ENCODE measurements at regions not wholly inside any gene's neighbourhood (a gene's known extent, or its start where the extent isn't known, plus 50 kb on each side); places are given as distances from the start of the nearest gene placed in this dataset.
"Not testable (repeated sequence)": the region's sequence is repeated elsewhere in the genome, so short reads cannot be mapped to it uniquely, and the experiment has no call there.

- not testable (repeated sequence) for H3K27me3 ChIP-seq (ENCODE audit: control insufficient read depth, insufficient read depth, low read length, poor library complexity, severe bottlenecking); H3K36me3 ChIP-seq (ENCODE audit: control insufficient read depth, insufficient read depth, low read length); H3K4me1 ChIP-seq (ENCODE audit: control insufficient read depth, insufficient read depth, low read length); H3K9me3 ChIP-seq (ENCODE audit: control insufficient read depth, low read length); H3K27ac ChIP-seq (ENCODE audit: insufficient read depth, low read depth, low read length, poor library complexity, severe bottlenecking); H3K4me3 ChIP-seq (ENCODE audit: insufficient read depth, low read depth, low read length)
- 80 to 86% methylated on average over 5 to 6 of the region's 6 CpGs for WGBS, 2 experiments
These were observed 842.8 kb upstream of the NDST4 start for GRCh38 chr4:115956054-115956796.

- H3K27ac ChIP-seq (ENCODE audit: insufficient read depth, low read depth, low read length, poor library complexity, severe bottlenecking): no peak overlapping the region
- 94 to 95% methylated on average over 10 of the region's 10 CpGs for WGBS, 2 experiments
- no peaks in the 10 kb centered on the region for H3K9me3 ChIP-seq (ENCODE audit: control insufficient read depth, low read length)
- no peaks in the 10 kb centered on the region for H3K36me3 ChIP-seq (ENCODE audit: control insufficient read depth, insufficient read depth, low read length)
- no peak overlapping the region for H3K4me3 ChIP-seq (ENCODE audit: insufficient read depth, low read depth, low read length)
- no peaks in the 10 kb centered on the region for H3K4me1 ChIP-seq (ENCODE audit: control insufficient read depth, insufficient read depth, low read length)
- no peaks in the 10 kb centered on the region for H3K27me3 ChIP-seq (ENCODE audit: control insufficient read depth, insufficient read depth, low read length, poor library complexity, severe bottlenecking)
These were observed 837.4 kb upstream of the NDST4 start for GRCh38 chr4:115950806-115951205.

- H3K27me3 ChIP-seq (ENCODE audit: control insufficient read depth, insufficient read depth, low read length, poor library complexity, severe bottlenecking); H3K4me3 ChIP-seq (ENCODE audit: insufficient read depth, low read depth, low read length); H3K4me1 ChIP-seq (ENCODE audit: control insufficient read depth, insufficient read depth, low read length); H3K9me3 ChIP-seq (ENCODE audit: control insufficient read depth, low read length); H3K36me3 ChIP-seq (ENCODE audit: control insufficient read depth, insufficient read depth, low read length); H3K27ac ChIP-seq (ENCODE audit: insufficient read depth, low read depth, low read length, poor library complexity, severe bottlenecking): not testable (repeated sequence)
- WGBS, 2 experiments: 89 to 94% methylated on average over 2 to 3 of the region's 3 CpGs
These were observed 836.7 kb upstream of the NDST4 start for GRCh38 chr4:115949974-115950743.

GRCh38 chr4:115945026-115945425 lies 831.6 kb upstream of the NDST4 start:
- no peak overlapping the region for H3K27ac ChIP-seq (ENCODE audit: insufficient read depth, low read depth, low read length, poor library complexity, severe bottlenecking)
- no peaks in the 10 kb centered on the region for H3K27me3 ChIP-seq (ENCODE audit: control insufficient read depth, insufficient read depth, low read length, poor library complexity, severe bottlenecking)
- WGBS, 2 experiments: 85 to 88% methylated on average over 3 of the region's 3 CpGs
- H3K9me3 ChIP-seq (ENCODE audit: control insufficient read depth, low read length): no peaks in the 10 kb centered on the region
- no peaks in the 10 kb centered on the region for H3K36me3 ChIP-seq (ENCODE audit: control insufficient read depth, insufficient read depth, low read length)
- H3K4me1 ChIP-seq (ENCODE audit: control insufficient read depth, insufficient read depth, low read length): no peaks in the 10 kb centered on the region
- no peak overlapping the region for H3K4me3 ChIP-seq (ENCODE audit: insufficient read depth, low read depth, low read length)

- Histone ChIP-seq H3K27me3 (ENCODE audit: control insufficient read depth, insufficient read depth, low read length, poor library complexity, severe bottlenecking) (no peaks in the 10 kb centered on the region), H3K4me1 (ENCODE audit: control insufficient read depth, insufficient read depth, low read length) (no peaks in the 10 kb centered on the region), H3K27ac (ENCODE audit: insufficient read depth, low read depth, low read length, poor library complexity, severe bottlenecking) (no peak overlapping the region), H3K4me3 (ENCODE audit: insufficient read depth, low read depth, low read length) (no peak overlapping the region), H3K9me3 (ENCODE audit: control insufficient read depth, low read length) (no peaks in the 10 kb centered on the region), H3K36me3 (ENCODE audit: control insufficient read depth, insufficient read depth, low read length) (no peaks in the 10 kb centered on the region)
- WGBS, 2 experiments: 82 to 91% methylated on average over 5 of the region's 5 CpGs
These were observed 830.9 kb upstream of the NDST4 start for GRCh38 chr4:115944146-115944905.

- no peaks in the 10 kb centered on the region for H3K27me3 ChIP-seq (ENCODE audit: control insufficient read depth, insufficient read depth, low read length, poor library complexity, severe bottlenecking)
- no peak overlapping the region for H3K4me3 ChIP-seq (ENCODE audit: insufficient read depth, low read depth, low read length)
- H3K36me3 ChIP-seq (ENCODE audit: control insufficient read depth, insufficient read depth, low read length): no peaks in the 10 kb centered on the region
- no peaks in the 10 kb centered on the region for H3K9me3 ChIP-seq (ENCODE audit: control insufficient read depth, low read length)
- 85 to 90% methylated on average over 2 of the region's 4 CpGs for WGBS, 2 experiments
- H3K27ac ChIP-seq (ENCODE audit: insufficient read depth, low read depth, low read length, poor library complexity, severe bottlenecking): no peak overlapping the region
- no peaks in the 10 kb centered on the region for H3K4me1 ChIP-seq (ENCODE audit: control insufficient read depth, insufficient read depth, low read length)
These were observed 825.5 kb upstream of the NDST4 start for GRCh38 chr4:115938764-115939443.

- no peaks in the 10 kb centered on the region for H3K36me3 ChIP-seq (ENCODE audit: control insufficient read depth, insufficient read depth, low read length)
- WGBS, 2 experiments: no CpG with 5 or more reads among the region's 1 CpG
- H3K4me3 ChIP-seq (ENCODE audit: insufficient read depth, low read depth, low read length): no peak overlapping the region
- H3K4me1 ChIP-seq (ENCODE audit: control insufficient read depth, insufficient read depth, low read length): no peaks in the 10 kb centered on the region
- H3K9me3 ChIP-seq (ENCODE audit: control insufficient read depth, low read length): no peaks in the 10 kb centered on the region
- no peaks in the 10 kb centered on the region for H3K27me3 ChIP-seq (ENCODE audit: control insufficient read depth, insufficient read depth, low read length, poor library complexity, severe bottlenecking)
- no peak overlapping the region for H3K27ac ChIP-seq (ENCODE audit: insufficient read depth, low read depth, low read length, poor library complexity, severe bottlenecking)
These were observed 816.0 kb upstream of the NDST4 start for GRCh38 chr4:115929373-115929772.

- WGBS, 2 experiments: 92 to 93% methylated on average over 5 of the region's 5 CpGs
- Histone ChIP-seq H3K27ac (ENCODE audit: insufficient read depth, low read depth, low read length, poor library complexity, severe bottlenecking) (no peak overlapping the region), H3K27me3 (ENCODE audit: control insufficient read depth, insufficient read depth, low read length, poor library complexity, severe bottlenecking) (no peaks in the 10 kb centered on the region), H3K36me3 (ENCODE audit: control insufficient read depth, insufficient read depth, low read length) (no peaks in the 10 kb centered on the region), H3K9me3 (ENCODE audit: control insufficient read depth, low read length) (no peaks in the 10 kb centered on the region), H3K4me3 (ENCODE audit: insufficient read depth, low read depth, low read length) (no peak overlapping the region), H3K4me1 (ENCODE audit: control insufficient read depth, insufficient read depth, low read length) (no peaks in the 10 kb centered on the region)
These were observed 814.0 kb upstream of the NDST4 start for GRCh38 chr4:115927382-115927781.

- no peak overlapping the region for H3K27ac ChIP-seq (ENCODE audit: insufficient read depth, low read depth, low read length, poor library complexity, severe bottlenecking)
These were observed 809.7 kb upstream of the NDST4 start for GRCh38 chr4:115923152-115923551.

More at GRCh38 chr4:115923152-115923551, 809.7 kb upstream of the NDST4 start:
- Histone ChIP-seq H3K36me3 (ENCODE audit: control insufficient read depth, insufficient read depth, low read length) (no peaks in the 10 kb centered on the region), H3K9me3 (ENCODE audit: control insufficient read depth, low read length) (no peaks in the 10 kb centered on the region), H3K4me1 (ENCODE audit: control insufficient read depth, insufficient read depth, low read length) (no peaks in the 10 kb centered on the region), H3K4me3 (ENCODE audit: insufficient read depth, low read depth, low read length) (no peak overlapping the region), H3K27me3 (ENCODE audit: control insufficient read depth, insufficient read depth, low read length, poor library complexity, severe bottlenecking) (no peaks in the 10 kb centered on the region)
- WGBS, 2 experiments: 100% methylated on average over 1 of the region's 1 CpG; no CpG with 5 or more reads in 1 of the 2 experiments

All from ectodermal cell (in vitro differentiated cells).